B cell (primary cell): ENCODE measurements at regions not wholly inside any gene's neighbourhood (a gene's known extent, or its start where the extent isn't known, plus 50 kb on each side); places are given as distances from the start of the nearest gene placed in this dataset.
"Not testable (repeated sequence)": the region's sequence is repeated elsewhere in the genome, so short reads cannot be mapped to it uniquely, and the experiment has no call there.

Source experiments
- ATAC-seq: fragments of 200-7000 bp; cut with Tn5 transposase; one replicate; pipeline ENCODE4 v1.10.0; 2021; ENCODE audit warnings: low read depth, mild to moderate bottlenecking, moderate number of reproducible peaks, moderate library complexity
- CTCF ChIA-PET: fragments of 350-600 bp; sonication (Branson Sonifier 250); formaldehyde crosslinking; loops from one replicate; lab custom pipeline; 2021; ENCODE audit warnings: antibody characterized with exemption, inconsistent platforms; lab: Charles Lee
- POLR2A ChIA-PET: fragments of 350-600 bp; sonication (Branson Sonifier 250); formaldehyde crosslinking; loops from one replicate; lab custom pipeline; 2021; ENCODE audit warnings: antibody characterized with exemption; lab: Charles Lee
- DNase-seq: peaks from one replicate; pipeline ENCODE4 v3.0.0; 2013
- H2AFZ ChIP-seq: 2 replicates; pipeline ENCODE4 v1.6.1; 2012; ENCODE audit warnings: mild to moderate bottlenecking, low read depth, low read length; ENCODE audit not compliant: insufficient read depth, poor library complexity, severe bottlenecking
- H3K27ac ChIP-seq, 2 donors: 1 replicate in 1 of 2; 2 replicates in 1 of 2; pipeline ENCODE4 v1.5.1; 2012 to 2013; ENCODE audit warnings: low read length in 2 of 2, mild to moderate bottlenecking in 2 of 2, moderate library complexity in 1 of 2
- H3K27me3 ChIP-seq, 4 experiments: fragments of 200-600 bp in 1 of 4; sonication (generic) in 1 of 4; replicated peaks in 1 of 4; 1 replicate in 2 of 4; 2 replicates in 2 of 4; pipeline versions ENCODE4 v1.6.1 to v1.7.0; 2013 to 2016; ENCODE audit warnings: low read length in 3 of 4, mild to moderate bottlenecking in 2 of 4, mixed read lengths in 1 of 4, moderate library complexity in 1 of 4; ENCODE audit not compliant: insufficient read depth in 4 of 4, control insufficient read depth in 3 of 4; ENCODE audit errors: control extremely low read depth in 1 of 4
- H3K36me3 ChIP-seq, 2 experiments: replicated peaks in 1 of 2; 1 replicate in 1 of 2; 2 replicates in 1 of 2; pipeline versions ENCODE4 v1.6.1 to v1.7.1; 2013; ENCODE audit warnings: low read length in 1 of 2; ENCODE audit not compliant: insufficient read depth in 2 of 2, control insufficient read depth in 1 of 2; ENCODE audit errors: control extremely low read depth in 1 of 2, extremely low read depth in 1 of 2
- H3K4me1 ChIP-seq, 2 donors: fragments of 200-600 bp in 1 of 2; sonication (generic) in 1 of 2; 1 replicate in 1 of 2; 2 replicates in 1 of 2; pipeline versions ENCODE4 v1.5.1 to v1.6.1; 2013 to 2017; ENCODE audit warnings: low read length in 2 of 2; ENCODE audit not compliant: control insufficient read depth in 2 of 2, insufficient read depth in 2 of 2
- H3K4me2 ChIP-seq: replicated peaks from 2 replicates; pipeline ENCODE3; 2012; ENCODE audit warnings: mild to moderate bottlenecking, low read depth, low read length; ENCODE audit not compliant: poor library complexity, severe bottlenecking
- H3K4me3 ChIP-seq, 5 experiments: fragments of 200-600 bp in 1 of 5; sonication (generic) in 1 of 5; 1 replicate in 3 of 5; 2 replicates in 2 of 5; pipeline versions ENCODE4 v1.5.1 to v1.7.0; 2011 to 2016; ENCODE audit warnings: low read length in 4 of 5, mild to moderate bottlenecking in 4 of 5, low read depth in 2 of 5, control low read depth in 1 of 5, moderate library complexity in 1 of 5; ENCODE audit not compliant: insufficient read depth in 1 of 5; ENCODE audit errors: control extremely low read depth in 1 of 5, extremely low read depth in 1 of 5
- H3K79me2 ChIP-seq: fragments of 200-600 bp; sonication (generic); one replicate; pipeline ENCODE4 v1.6.0; 2016; ENCODE audit warnings: low read length; ENCODE audit not compliant: control insufficient read depth, insufficient read depth
- H3K9ac ChIP-seq: fragments of 200-600 bp; sonication (generic); 2 replicates; pipeline ENCODE4 v1.6.1; 2017; ENCODE audit warnings: mild to moderate bottlenecking, low read length, moderate library complexity
- H3K9me3 ChIP-seq, 3 donors: one replicate each; pipeline versions ENCODE4 v1.6.1 to v1.7.1; 2013; ENCODE audit warnings: low read length in 2 of 3; ENCODE audit not compliant: control insufficient read depth in 2 of 3, insufficient read depth in 1 of 3; ENCODE audit errors: control extremely low read depth in 1 of 3
- H4K20me1 ChIP-seq: 2 replicates; pipeline ENCODE4 v1.6.0; 2012; ENCODE audit warnings: mild to moderate bottlenecking, low read length; ENCODE audit not compliant: insufficient read depth, control insufficient read depth, poor library complexity, severe bottlenecking
- H3K27ac Mint-ChIP-seq: one replicate; pipeline ENCODE4 v1.8.0; 2021; ENCODE audit warnings: mixed read lengths
- H3K27me3 Mint-ChIP-seq: one replicate; pipeline ENCODE4 v1.8.0; 2021; ENCODE audit warnings: mixed read lengths
- H3K4me1 Mint-ChIP-seq: one replicate; pipeline ENCODE4 v1.8.0; 2021; ENCODE audit warnings: mixed read lengths
- H3K4me3 Mint-ChIP-seq: one replicate; pipeline ENCODE4 v1.8.0; 2021; ENCODE audit warnings: mixed read lengths
- H3K9me3 Mint-ChIP-seq: one replicate; pipeline ENCODE4 v1.8.0; 2022; ENCODE audit warnings: mixed read lengths; ENCODE audit not compliant: insufficient read depth
- CTCF ChIP-seq: fragments of 200-600 bp; IDR thresholded peaks from one replicate; pipeline ENCODE4 v1.8.0; 2022; ENCODE audit warnings: antibody characterized with exemption, mild to moderate bottlenecking
- EZH2 ChIP-seq: IDR thresholded peaks from 2 replicates; pipeline ENCODE4 v1.6.1; 2012; ENCODE audit warnings: borderline replicate concordance, low read depth, mild to moderate bottlenecking, moderate library complexity, low read length; ENCODE audit not compliant: insufficient read depth, poor library complexity, severe bottlenecking
- WGBS: methylation state at CpG from one replicate; pipeline ENCODE4 v1.1.5; 2013; ENCODE audit warnings: missing lambda C conversion rate; ENCODE audit not compliant: insufficient coverage; 5-methylcytosine and 5-hydroxymethylcytosine counted together
- intact Hi-C: fragments of 100-400 bp; cut with micrococcal nuclease; formaldehyde crosslinking; loops from one replicate; pipeline ENCODE4 v1.10.0; 2022

DNA sequence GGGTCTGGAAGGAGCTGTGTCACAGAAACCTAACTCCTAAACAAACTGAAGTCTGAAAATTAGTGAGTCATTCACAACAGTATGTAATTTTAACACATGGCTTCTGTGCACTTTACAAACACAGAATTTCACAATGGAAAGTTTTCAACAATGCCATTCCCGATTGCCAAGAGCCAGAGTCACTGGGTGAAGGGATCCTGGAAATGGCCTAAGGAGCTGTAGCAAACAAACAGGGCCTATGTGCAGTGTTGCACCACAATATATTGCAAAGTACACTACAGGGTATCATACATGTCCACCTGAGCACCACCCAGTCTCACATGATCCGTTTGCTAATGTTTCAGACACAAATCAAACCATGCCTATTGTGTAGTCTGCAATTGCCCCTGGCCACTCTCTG, 184.7 kb upstream of the OTX2 start:
- no peak overlapping the region for H3K27ac Mint-ChIP-seq
- Histone ChIP-seq H4K20me1 (no peaks in the 10 kb centered on the region), H3K9me3 (peaks cover 0 to 10% (median 0%) of the 10 kb centered on the region in 3 donors), H3K36me3 (no peaks in the 10 kb centered on the region), H3K27me3 (no peaks in the 10 kb centered on the region), H3K79me2 (no peaks in the 10 kb centered on the region), H3K27ac (no peak overlapping the region), H2AFZ (no peak overlapping the region), H3K4me1 (no peaks in the 10 kb centered on the region), H3K9ac (no peak overlapping the region), H3K4me2 (no peak overlapping the region), H3K4me3 (no peak overlapping the region)
- peaks cover 3% of the 10 kb centered on the region for H3K27me3 Mint-ChIP-seq
- H3K4me1 Mint-ChIP-seq, result no peaks in the 10 kb centered on the region
- H3K4me3 Mint-ChIP-seq, result no peak overlapping the region
- intact Hi-C loops, result no loop called here
- POLR2A ChIA-PET, result no interaction called here
- no peaks in the 10 kb centered on the region for H3K9me3 Mint-ChIP-seq
- 100% methylated on average over 1 of the region's 2 CpGs for WGBS
- CTCF ChIA-PET, result no interaction called here
- TF ChIP-seq EZH2 (no peak), CTCF (no peak)
- ATAC-seq (no peak), DNase-seq (no peak)

DNA sequence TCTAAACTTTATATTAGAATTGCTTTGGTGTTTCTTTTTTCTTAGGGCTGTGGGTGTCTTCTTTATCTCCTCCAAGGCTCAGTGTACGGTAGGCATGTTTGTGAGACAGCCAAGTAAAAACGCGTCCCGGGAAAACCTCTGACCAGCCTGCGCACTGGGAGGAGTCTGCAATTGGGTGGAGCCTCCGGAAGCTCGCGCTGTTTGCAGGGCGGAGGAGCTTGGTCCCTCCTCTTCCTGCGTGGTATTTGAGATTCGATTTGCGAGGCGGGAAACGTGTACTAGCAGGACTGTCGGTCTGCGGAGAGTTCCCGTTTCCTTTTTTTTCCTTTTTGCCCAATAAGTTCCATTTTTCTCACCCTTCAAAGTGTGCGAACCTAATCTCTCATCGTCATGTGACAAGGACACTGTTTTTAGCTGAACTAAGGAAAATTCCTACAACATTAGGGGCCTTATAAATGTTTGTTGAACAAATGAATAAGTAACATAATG, 182.1 kb upstream of the OTX2 start:
- Histone ChIP-seq H3K9ac (no peak overlapping the region), H4K20me1 (no peaks in the 10 kb centered on the region), H3K79me2 (no peaks in the 10 kb centered on the region), H3K4me2 (no peak overlapping the region), H3K27ac (no peak overlapping the region), H3K9me3 (peaks cover 0 to 10% (median 0%) of the 10 kb centered on the region in 3 donors), H2AFZ (no peak overlapping the region), H3K4me3 (no peak overlapping the region), H3K27me3 (no peaks in the 10 kb centered on the region), H3K4me1 (no peaks in the 10 kb centered on the region), H3K36me3 (no peaks in the 10 kb centered on the region)
- H3K4me3 Mint-ChIP-seq, result no peak overlapping the region
- TF ChIP-seq CTCF (no peak), EZH2 (no peak)
- ATAC-seq (no peak), DNase-seq (no peak)
- H3K9me3 Mint-ChIP-seq, result no peaks in the 10 kb centered on the region
- ChIA-PET POLR2A (no interaction called here), CTCF (no interaction called here)
- intact Hi-C loops, result no loop called here
- WGBS, result 93% methylated on average over 16 of the region's 19 CpGs
- no peak overlapping the region for H3K27ac Mint-ChIP-seq
- H3K4me1 Mint-ChIP-seq, result no peaks in the 10 kb centered on the region
- no peaks in the 10 kb centered on the region for H3K27me3 Mint-ChIP-seq

- CTCF ChIA-PET, H3K4me3 ChIP-seq, H3K9me3 Mint-ChIP-seq, H3K27me3 ChIP-seq, POLR2A ChIA-PET, H4K20me1 ChIP-seq, H3K4me2 ChIP-seq, H3K4me1 Mint-ChIP-seq, DNase-seq, H3K4me3 Mint-ChIP-seq, H3K9ac ChIP-seq, H3K79me2 ChIP-seq, H3K27ac Mint-ChIP-seq, H3K36me3 ChIP-seq, H3K27ac ChIP-seq, H3K4me1 ChIP-seq, H3K27me3 Mint-ChIP-seq, ATAC-seq, H2AFZ ChIP-seq, intact Hi-C loops: not testable (repeated sequence)
- H3K9me3 ChIP-seq, result peaks cover 0 to 10% (median 0%) of the 10 kb centered on the region in 3 donors
- 97% methylated on average over 37 of the region's 41 CpGs for WGBS
Observed at GRCh38 chr14:56990991-56991627, 180.8 kb upstream of the OTX2 start.
